ENCODE measurements at regions not wholly inside any gene's neighbourhood (a gene's known extent, or its start where the extent isn't known, plus 50 kb on each side); places are given as distances from the start of the nearest gene placed in this dataset.

GRCh38 chr5:117776977-117777376 is 1202.4 kb upstream of the SEMA6A start:
- Histone ChIP-seq H3K4me3 (ENCODE audit: low read depth, low read length) (no peak overlapping the region), H3K27me3 (ENCODE audit: control insufficient read depth, insufficient read depth, low read length) (no peaks in the 10 kb centered on the region), H3K9me3 (ENCODE audit: control insufficient read depth, insufficient read depth, low read length) (no peaks in the 10 kb centered on the region; the same call in 1 of the 2 replicates), H3K36me3 (ENCODE audit: control insufficient read depth, insufficient read depth, low read length) (no peaks in the 10 kb centered on the region), H3K27ac (ENCODE audit: low read depth, low read length) (no peak overlapping the region), H3K4me1 (ENCODE audit: control insufficient read depth, insufficient read depth, low read length) (no peaks in the 10 kb centered on the region), H3K9ac (ENCODE audit: low read depth, low read length) (no peak overlapping the region)

- Histone ChIP-seq H3K27me3 (ENCODE audit: control insufficient read depth, insufficient read depth, low read length) (no peaks in the 10 kb centered on the region), H3K4me3 (ENCODE audit: low read depth, low read length) (no peak overlapping the region), H3K9me3 (ENCODE audit: control insufficient read depth, insufficient read depth, low read length) (no peaks in the 10 kb centered on the region), H3K27ac (ENCODE audit: low read depth, low read length) (no peak overlapping the region), H3K9ac (ENCODE audit: low read depth, low read length) (no peak overlapping the region), H3K36me3 (ENCODE audit: control insufficient read depth, insufficient read depth, low read length) (no peaks in the 10 kb centered on the region), H3K4me1 (ENCODE audit: control insufficient read depth, insufficient read depth, low read length) (no peaks in the 10 kb centered on the region)
Measured at GRCh38 chr5:117769877-117770276, 1195.3 kb upstream of the SEMA6A start.

- no peaks in the 10 kb centered on the region for H3K9me3 ChIP-seq (ENCODE audit: control insufficient read depth, insufficient read depth, low read length)
- H3K9ac ChIP-seq (ENCODE audit: low read depth, low read length) = no peak overlapping the region
- no peak overlapping the region for H3K4me3 ChIP-seq (ENCODE audit: low read depth, low read length)
- peaks cover 10% of the 10 kb centered on the region; the same call in 1 of the 2 replicates for H3K4me1 ChIP-seq (ENCODE audit: control insufficient read depth, insufficient read depth, low read length)
- no peaks in the 10 kb centered on the region for H3K27me3 ChIP-seq (ENCODE audit: control insufficient read depth, insufficient read depth, low read length)
- H3K27ac ChIP-seq (ENCODE audit: low read depth, low read length) = no peak overlapping the region
- H3K36me3 ChIP-seq (ENCODE audit: control insufficient read depth, insufficient read depth, low read length) = no peaks in the 10 kb centered on the region
Measured at GRCh38 chr5:117763271-117763670, 1188.6 kb upstream of the SEMA6A start.

- Histone ChIP-seq H3K27ac (ENCODE audit: low read depth, low read length) (no peak overlapping the region), H3K9ac (ENCODE audit: low read depth, low read length) (no peak overlapping the region), H3K4me3 (ENCODE audit: low read depth, low read length) (no peak overlapping the region), H3K27me3 (ENCODE audit: control insufficient read depth, insufficient read depth, low read length) (no peaks in the 10 kb centered on the region), H3K9me3 (ENCODE audit: control insufficient read depth, insufficient read depth, low read length) (no peaks in the 10 kb centered on the region), H3K36me3 (ENCODE audit: control insufficient read depth, insufficient read depth, low read length) (no peaks in the 10 kb centered on the region), H3K4me1 (ENCODE audit: control insufficient read depth, insufficient read depth, low read length) (peaks cover 10% of the 10 kb centered on the region; the same call in 1 of the 2 replicates)
Measured at GRCh38 chr5:117761186-117761585, 1186.6 kb upstream of the SEMA6A start.

- Histone ChIP-seq H3K27me3 (ENCODE audit: control insufficient read depth, insufficient read depth, low read length) (no peaks in the 10 kb centered on the region), H3K4me1 (ENCODE audit: control insufficient read depth, insufficient read depth, low read length) (peaks cover 10% of the 10 kb centered on the region; the same call in 1 of the 2 replicates), H3K9ac (ENCODE audit: low read depth, low read length) (no peak overlapping the region), H3K9me3 (ENCODE audit: control insufficient read depth, insufficient read depth, low read length) (no peaks in the 10 kb centered on the region), H3K36me3 (ENCODE audit: control insufficient read depth, insufficient read depth, low read length) (no peaks in the 10 kb centered on the region), H3K27ac (ENCODE audit: low read depth, low read length) (no peak overlapping the region), H3K4me3 (ENCODE audit: low read depth, low read length) (no peak overlapping the region)
Measured at GRCh38 chr5:117759849-117760499, 1185.4 kb upstream of the SEMA6A start.

GRCh38 chr5:117752403-117752802 is 1177.8 kb upstream of the SEMA6A start:
- H3K9ac ChIP-seq (ENCODE audit: low read depth, low read length) = no peak overlapping the region
- peaks cover 8% of the 10 kb centered on the region for H3K4me1 ChIP-seq (ENCODE audit: control insufficient read depth, insufficient read depth, low read length)
- no peaks in the 10 kb centered on the region for H3K9me3 ChIP-seq (ENCODE audit: control insufficient read depth, insufficient read depth, low read length)
- no peak overlapping the region for H3K4me3 ChIP-seq (ENCODE audit: low read depth, low read length)
- H3K27ac ChIP-seq (ENCODE audit: low read depth, low read length) = no peak overlapping the region
- no peaks in the 10 kb centered on the region for H3K27me3 ChIP-seq (ENCODE audit: control insufficient read depth, insufficient read depth, low read length)
- H3K36me3 ChIP-seq (ENCODE audit: control insufficient read depth, insufficient read depth, low read length) = no peaks in the 10 kb centered on the region

GRCh38 chr5:117748336-117748735 is 1173.7 kb upstream of the SEMA6A start:
- Histone ChIP-seq H3K27ac (ENCODE audit: low read depth, low read length) (no peak overlapping the region), H3K36me3 (ENCODE audit: control insufficient read depth, insufficient read depth, low read length) (no peaks in the 10 kb centered on the region), H3K4me1 (ENCODE audit: control insufficient read depth, insufficient read depth, low read length) (peaks cover 8% of the 10 kb centered on the region), H3K9me3 (ENCODE audit: control insufficient read depth, insufficient read depth, low read length) (no peaks in the 10 kb centered on the region), H3K9ac (ENCODE audit: low read depth, low read length) (peak overlapping the region; percentile 56), H3K27me3 (ENCODE audit: control insufficient read depth, insufficient read depth, low read length) (no peaks in the 10 kb centered on the region), H3K4me3 (ENCODE audit: low read depth, low read length) (peak overlapping the region; percentile 48; the same call in 1 of the 2 replicates)

- H3K4me1 ChIP-seq (ENCODE audit: control insufficient read depth, insufficient read depth, low read length) = no peaks in the 10 kb centered on the region
- no peaks in the 10 kb centered on the region for H3K27me3 ChIP-seq (ENCODE audit: control insufficient read depth, insufficient read depth, low read length)
- no peak overlapping the region for H3K27ac ChIP-seq (ENCODE audit: low read depth, low read length)
- no peaks in the 10 kb centered on the region for H3K36me3 ChIP-seq (ENCODE audit: control insufficient read depth, insufficient read depth, low read length)
- no peak overlapping the region for H3K9ac ChIP-seq (ENCODE audit: low read depth, low read length)
- H3K9me3 ChIP-seq (ENCODE audit: control insufficient read depth, insufficient read depth, low read length) = no peaks in the 10 kb centered on the region
- H3K4me3 ChIP-seq (ENCODE audit: low read depth, low read length) = no peak overlapping the region
Measured at GRCh38 chr5:117743337-117743736, 1168.7 kb upstream of the SEMA6A start.

- Histone ChIP-seq H3K27ac (ENCODE audit: low read depth, low read length) (no peak overlapping the region), H3K9me3 (ENCODE audit: control insufficient read depth, insufficient read depth, low read length) (no peaks in the 10 kb centered on the region), H3K36me3 (ENCODE audit: control insufficient read depth, insufficient read depth, low read length) (no peaks in the 10 kb centered on the region), H3K27me3 (ENCODE audit: control insufficient read depth, insufficient read depth, low read length) (no peaks in the 10 kb centered on the region), H3K4me1 (ENCODE audit: control insufficient read depth, insufficient read depth, low read length) (no peaks in the 10 kb centered on the region), H3K4me3 (ENCODE audit: low read depth, low read length) (no peak overlapping the region), H3K9ac (ENCODE audit: low read depth, low read length) (no peak overlapping the region)
Measured at GRCh38 chr5:117741655-117742206, 1167.1 kb upstream of the SEMA6A start.

GRCh38 chr5:117740268-117740667 is 1165.6 kb upstream of the SEMA6A start:
- Histone ChIP-seq H3K36me3 (ENCODE audit: control insufficient read depth, insufficient read depth, low read length) (no peaks in the 10 kb centered on the region), H3K27me3 (ENCODE audit: control insufficient read depth, insufficient read depth, low read length) (no peaks in the 10 kb centered on the region), H3K9me3 (ENCODE audit: control insufficient read depth, insufficient read depth, low read length) (no peaks in the 10 kb centered on the region), H3K9ac (ENCODE audit: low read depth, low read length) (no peak overlapping the region), H3K27ac (ENCODE audit: low read depth, low read length) (no peak overlapping the region), H3K4me3 (ENCODE audit: low read depth, low read length) (no peak overlapping the region), H3K4me1 (ENCODE audit: control insufficient read depth, insufficient read depth, low read length) (no peaks in the 10 kb centered on the region)

GRCh38 chr5:117738571-117738970 is 1163.9 kb upstream of the SEMA6A start:
- H3K4me3 ChIP-seq (ENCODE audit: low read depth, low read length) = no peak overlapping the region
- H3K4me1 ChIP-seq (ENCODE audit: control insufficient read depth, insufficient read depth, low read length) = no peaks in the 10 kb centered on the region
- H3K9me3 ChIP-seq (ENCODE audit: control insufficient read depth, insufficient read depth, low read length) = no peaks in the 10 kb centered on the region
- no peaks in the 10 kb centered on the region for H3K27me3 ChIP-seq (ENCODE audit: control insufficient read depth, insufficient read depth, low read length)
- no peak overlapping the region for H3K27ac ChIP-seq (ENCODE audit: low read depth, low read length)
- H3K36me3 ChIP-seq (ENCODE audit: control insufficient read depth, insufficient read depth, low read length) = no peaks in the 10 kb centered on the region
- H3K9ac ChIP-seq (ENCODE audit: low read depth, low read length) = no peak overlapping the region
